Sigmoid colon (tissue), 6 donors: ENCODE measurements at regions not wholly inside any gene's neighbourhood (a gene's known extent, or its start where the extent isn't known, plus 50 kb on each side); places are given as distances from the start of the nearest gene placed in this dataset.

ENCODE experiments used
- DNase-seq: peaks from one replicate; pipeline ENCODE4 v3.0.0-alpha.2; 2019
- H3K27ac ChIP-seq, 4 donors: fragments of 200-600 bp; sonication (generic); one replicate each; pipeline ENCODE4 v1.5.1; 2016 to 2019; ENCODE audit warnings: mild to moderate bottlenecking in 1 of 4
- H3K27me3 ChIP-seq, 3 donors: fragments of 200-600 bp; sonication (generic); one replicate each; pipeline ENCODE4 v1.5.1; 2019; ENCODE audit warnings: mild to moderate bottlenecking in 1 of 3
- H3K36me3 ChIP-seq, 4 donors: fragments of 200-600 bp; sonication (generic); one replicate each; pipeline ENCODE4 v1.5.1; 2016 to 2019
- H3K4me1 ChIP-seq, 4 donors: fragments of 200-600 bp; sonication (generic); one replicate each; pipeline ENCODE4 v1.5.1; 2017 to 2019
- H3K4me3 ChIP-seq, 4 donors: fragments of 200-600 bp; sonication (generic); one replicate each; pipeline ENCODE4 v1.5.1; 2017 to 2019; ENCODE audit warnings: mild to moderate bottlenecking in 2 of 4, moderate library complexity in 1 of 4
- H3K9me3 ChIP-seq, 4 donors: fragments of 200-600 bp in 3 of 4; sonication (generic) in 3 of 4; one replicate each; pipeline versions ENCODE4 v1.5.1 to v1.6.1; 2013 to 2019
- CTCF ChIP-seq, 4 experiments: fragments of 450-650 bp in 3 of 4; fragments of 200-600 bp in 1 of 4; IDR thresholded peaks; one replicate each; pipeline ENCODE4 v1.5.1; 2016 to 2019; ENCODE audit warnings: antibody characterized with exemption in 4 of 4, mild to moderate bottlenecking in 3 of 4, moderate library complexity in 2 of 4
- EP300 ChIP-seq, 4 donors: sonication (generic); formaldehyde crosslinking; IDR thresholded peaks; one replicate each; pipeline ENCODE4 v1.6.1; 2017; ENCODE audit warnings: antibody characterized with exemption in 4 of 4
- POLR2A ChIP-seq, 2 donors: fragments of 450-650 bp; IDR thresholded peaks; one replicate each; pipeline ENCODE4 v1.6.1; 2016; ENCODE audit warnings: antibody characterized with exemption in 2 of 2, mild to moderate bottlenecking in 2 of 2, moderate library complexity in 2 of 2
- POLR2AphosphoS5 ChIP-seq, 4 donors: sonication (generic); formaldehyde crosslinking; IDR thresholded peaks; one replicate each; pipeline ENCODE4 v1.6.1; 2017; ENCODE audit warnings: antibody characterized with exemption in 4 of 4
- WGBS, 2 donors: extraction: QIAGEN DNeasy Blood & Tissue Kit; methylation state at CpG; one replicate each; pipeline ENCODE4 v1.1.7; 2013; 5-methylcytosine and 5-hydroxymethylcytosine counted together
- intact Hi-C: fragments of 100-400 bp; cut with DNase I; formaldehyde crosslinking; loops from one replicate; pipeline ENCODE4 v1.15.1; 2023
- donor health status: healthy with polysubstance abuse.
- donor health status: healthy.

DNA sequence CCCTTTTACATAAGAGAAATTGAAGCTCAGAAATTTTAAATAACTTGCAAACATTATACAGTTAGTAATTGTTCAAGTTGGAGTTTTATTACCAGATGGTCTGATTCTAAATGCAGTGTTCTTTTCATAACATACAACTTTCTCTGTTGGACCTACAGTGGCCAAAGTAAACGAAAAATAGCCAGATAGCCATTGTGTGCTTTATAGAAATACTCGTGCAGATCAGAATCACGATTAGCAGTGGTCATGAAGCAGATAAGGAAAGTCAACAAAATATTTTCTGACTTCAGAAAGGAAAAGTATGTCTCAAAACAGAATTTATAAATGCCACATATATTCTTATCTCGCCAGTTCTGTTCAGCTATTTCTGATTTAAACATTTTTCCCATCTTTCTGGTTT lies 436.9 kb downstream of the CNTN6 start:
- TF ChIP-seq POLR2A (IDR thresholded peaks at IDR 0.05), result no peak
- no peak for TF ChIP-seq CTCF (IDR thresholded peaks at IDR 0.05)
- TF ChIP-seq EP300 (IDR thresholded peaks at IDR 0.05), result no peak
- no peak for TF ChIP-seq POLR2AphosphoS5 (IDR thresholded peaks at IDR 0.05)
- no peaks in the 10 kb centered on the region for H3K9me3 ChIP-seq
- H3K4me1 ChIP-seq, result no peaks in the 10 kb centered on the region
- 53 to 56% methylated on average over 4 of the region's 4 CpGs for WGBS, 2 donors
- no peaks in the 10 kb centered on the region for H3K27me3 ChIP-seq
- H3K36me3 ChIP-seq, result no peaks in the 10 kb centered on the region
- intact Hi-C loops, result no loop called here
- no peak for DNase-seq
- H3K4me3 ChIP-seq, result no peak overlapping the region
- H3K27ac ChIP-seq, result no peak overlapping the region

DNA sequence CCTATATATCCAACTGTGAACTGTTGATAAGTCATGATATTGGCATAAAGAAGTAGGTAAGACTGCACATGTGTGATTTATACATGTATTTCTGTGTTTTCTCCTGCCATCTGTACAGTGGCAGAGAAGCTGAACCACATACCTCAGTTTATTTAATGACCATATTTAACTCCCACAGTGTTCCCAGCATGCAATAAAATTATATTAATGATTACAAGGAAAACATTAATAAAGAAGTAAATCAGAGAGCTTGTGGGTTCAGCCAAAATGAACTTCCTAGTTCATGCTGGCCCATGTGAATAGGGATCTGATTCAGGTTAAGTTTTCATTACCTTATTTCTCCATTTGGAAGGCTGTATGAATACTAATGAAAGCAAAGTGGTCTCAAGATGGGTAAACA lies 439.2 kb downstream of the CNTN6 start:
- Histone ChIP-seq H3K4me3 (no peak overlapping the region), H3K27me3 (no peaks in the 10 kb centered on the region), H3K27ac (no peak overlapping the region), H3K9me3 (no peaks in the 10 kb centered on the region), H3K4me1 (no peaks in the 10 kb centered on the region), H3K36me3 (no peaks in the 10 kb centered on the region)
- intact Hi-C loops, result no loop called here
- TF ChIP-seq EP300 (IDR thresholded peaks at IDR 0.05) (no peak), CTCF (IDR thresholded peaks at IDR 0.05) (no peak), POLR2AphosphoS5 (IDR thresholded peaks at IDR 0.05) (no peak), POLR2A (IDR thresholded peaks at IDR 0.05) (no peak)
- no peak for DNase-seq

DNA sequence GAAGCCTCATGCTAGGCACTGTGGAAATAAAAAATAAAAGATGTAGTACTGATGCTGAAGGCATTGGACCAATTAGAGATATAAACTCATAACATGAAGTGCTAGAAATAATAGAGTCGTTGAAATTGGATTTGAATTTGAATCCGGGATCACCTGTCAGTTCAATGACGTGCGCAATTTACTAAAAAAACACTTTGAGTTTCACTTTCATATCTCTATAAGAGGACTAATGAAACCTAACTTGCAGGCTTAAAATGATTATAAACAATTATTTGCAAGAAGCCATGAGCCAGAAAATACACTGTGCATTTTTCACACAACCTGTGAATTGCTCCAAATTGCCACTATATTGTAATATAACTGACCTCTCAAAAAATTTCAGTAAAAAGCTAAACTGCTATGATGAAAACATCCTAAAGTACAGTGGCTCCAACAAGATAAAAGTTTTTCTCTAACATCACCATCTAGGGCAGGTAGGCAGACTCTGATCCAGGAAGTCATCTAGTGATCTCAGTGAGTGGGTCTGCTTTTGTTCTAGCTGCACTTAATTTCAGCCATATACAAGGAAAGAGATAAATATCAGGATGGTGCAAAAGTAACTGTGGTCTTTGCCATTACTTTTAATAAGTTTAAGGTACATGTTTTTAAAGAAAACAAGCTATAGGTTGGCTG lies 440.2 kb downstream of the CNTN6 start:
- no peaks in the 10 kb centered on the region for H3K4me1 ChIP-seq
- intact Hi-C loops, result no loop called here
- no peak overlapping the region for H3K27ac ChIP-seq
- H3K36me3 ChIP-seq, result no peaks in the 10 kb centered on the region
- H3K4me3 ChIP-seq, result no peak overlapping the region
- no peak for DNase-seq
- H3K9me3 ChIP-seq, result peaks cover 0 to 3% (median 0%) of the 10 kb centered on the region in 4 donors
- TF ChIP-seq CTCF (IDR thresholded peaks at IDR 0.05), result no peak
- no peak for TF ChIP-seq POLR2AphosphoS5 (IDR thresholded peaks at IDR 0.05)
- no peak for TF ChIP-seq EP300 (IDR thresholded peaks at IDR 0.05)
- TF ChIP-seq POLR2A (IDR thresholded peaks at IDR 0.05), result no peak
- 80 to 81% methylated on average over 4 of the region's 4 CpGs for WGBS, 2 donors
- no peaks in the 10 kb centered on the region for H3K27me3 ChIP-seq

DNA sequence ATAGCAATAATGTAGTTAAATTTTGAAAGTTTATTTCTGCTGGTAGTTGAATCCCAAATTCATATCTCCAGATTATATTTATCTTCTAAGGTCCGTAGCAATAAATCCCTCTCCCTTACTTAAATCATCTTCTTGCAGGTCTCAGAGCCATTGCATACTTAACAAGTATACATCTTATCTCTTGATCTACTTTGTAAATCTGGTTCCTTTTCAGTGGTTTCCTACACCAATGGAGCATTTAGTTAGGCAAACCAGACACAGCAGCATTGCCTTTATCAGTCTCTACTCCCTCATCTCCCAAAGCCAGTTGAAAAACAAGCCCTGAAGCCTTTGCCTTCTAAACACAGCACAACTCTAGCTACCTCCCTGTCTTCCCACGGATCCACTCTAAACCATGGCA lies 440.9 kb downstream of the CNTN6 start:
- no peak overlapping the region for H3K27ac ChIP-seq
- H3K4me1 ChIP-seq, result no peaks in the 10 kb centered on the region
- no peaks in the 10 kb centered on the region for H3K36me3 ChIP-seq
- intact Hi-C loops, result no loop called here
- no peak for DNase-seq
- H3K9me3 ChIP-seq, result peaks cover 0 to 3% (median 0%) of the 10 kb centered on the region in 4 donors
- TF ChIP-seq CTCF (IDR thresholded peaks at IDR 0.05), result no peak
- WGBS, 2 donors, result 47 to 67% methylated on average over 2 of the region's 2 CpGs
- no peak overlapping the region for H3K4me3 ChIP-seq
- H3K27me3 ChIP-seq, result no peaks in the 10 kb centered on the region

DNA sequence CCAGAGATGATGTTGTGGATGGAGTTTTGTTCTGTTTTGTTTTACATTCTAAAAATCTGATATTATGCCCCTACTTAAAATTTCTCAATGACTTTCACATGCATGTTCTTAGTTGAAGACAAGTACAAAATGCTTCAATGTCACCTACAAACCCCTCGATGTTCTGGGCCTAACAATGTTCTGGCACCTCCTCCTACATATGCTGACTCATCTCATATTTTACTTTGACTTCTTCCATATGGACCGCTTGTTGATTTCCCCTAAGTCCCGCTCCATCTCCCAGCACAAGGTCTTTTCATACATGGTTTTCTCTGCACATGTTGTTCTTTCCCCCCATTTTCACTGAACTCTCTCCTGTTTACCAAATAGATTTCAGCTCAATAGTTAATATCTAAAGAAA lies 441.4 kb downstream of the CNTN6 start:
- TF ChIP-seq POLR2A (IDR thresholded peaks at IDR 0.05) (no peak), POLR2AphosphoS5 (IDR thresholded peaks at IDR 0.05) (no peak), EP300 (IDR thresholded peaks at IDR 0.05) (no peak), CTCF (IDR thresholded peaks at IDR 0.05) (no peak)
- H3K9me3 ChIP-seq, result peaks cover 0 to 3% (median 0%) of the 10 kb centered on the region in 4 donors
- no peaks in the 10 kb centered on the region for H3K36me3 ChIP-seq
- H3K27ac ChIP-seq, result no peak overlapping the region
- no peaks in the 10 kb centered on the region for H3K27me3 ChIP-seq
- no peak for DNase-seq
- intact Hi-C loops, result no loop called here
- no peaks in the 10 kb centered on the region for H3K4me1 ChIP-seq
- H3K4me3 ChIP-seq, result no peak overlapping the region
- WGBS, 2 donors, result 78 to 86% methylated on average over 3 of the region's 3 CpGs
